Loucy (cell line): ENCODE measurements at regions not wholly inside any gene's neighbourhood (a gene's known extent, or its start where the extent isn't known, plus 50 kb on each side); places are given as distances from the start of the nearest gene placed in this dataset.

Source experiments
- CTCF ChIP-seq: fragments of 200-600 bp; sonication (generic); conservative IDR thresholded peaks from 2 replicates; pipeline ENCODE4 v1.5.1; 2014; ENCODE audit warnings: mild to moderate bottlenecking, antibody characterized with exemption, low read length
- EZH2phosphoT487 ChIP-seq: fragments of 200-600 bp; IDR thresholded peaks from 2 replicates; pipeline ENCODE4 v1.6.1; 2018; ENCODE audit warnings: antibody characterized with exemption, mild to moderate bottlenecking, moderate library complexity, borderline replicate concordance

GRCh38 chr10:62744136-62744535, 60.4 kb upstream of the ADO start:
- TF ChIP-seq CTCF (no peak), EZH2phosphoT487 (no peak)
